GM04503 (cell line): ENCODE measurements at regions not wholly inside any gene's neighbourhood (a gene's known extent, or its start where the extent isn't known, plus 50 kb on each side); places are given as distances from the start of the nearest gene placed in this dataset.
"Not testable (repeated sequence)": the region's sequence is repeated elsewhere in the genome, so short reads cannot be mapped to it uniquely, and the experiment has no call there.

ENCODE experiments used
- DNase-seq: peaks from one replicate; pipeline ENCODE4 v3.0.0-alpha.2; 2012; ENCODE audit warnings: low read depth

GRCh38 chr6:68575765-68576439 is 59.2 kb upstream of the ADGRB3 start:
- no peak for DNase-seq

- DNase-seq = no peak
Observed at GRCh38 chr6:68572975-68573374, 62.1 kb upstream of the ADGRB3 start.

DNA sequence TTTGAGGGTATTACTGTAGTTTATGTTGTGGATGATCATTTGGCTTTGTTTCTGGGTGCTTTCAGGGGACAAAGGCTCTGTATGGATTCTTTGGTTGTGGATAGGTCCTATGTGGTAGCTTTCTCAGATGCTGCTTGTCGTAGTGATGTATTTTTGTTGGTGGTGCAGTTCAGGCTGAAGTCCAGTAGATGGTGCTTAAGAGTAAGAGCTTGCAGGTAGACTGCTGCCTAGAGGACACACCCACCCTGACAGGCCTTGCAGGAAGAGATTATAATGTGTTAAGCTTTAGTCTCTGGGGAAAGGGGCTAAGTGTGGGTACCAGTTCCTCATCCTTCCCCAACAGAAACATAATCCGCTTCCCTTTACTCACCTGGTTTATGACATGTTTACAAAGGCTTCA is 62.6 kb upstream of the ADGRB3 start:
- no peak for DNase-seq

DNA sequence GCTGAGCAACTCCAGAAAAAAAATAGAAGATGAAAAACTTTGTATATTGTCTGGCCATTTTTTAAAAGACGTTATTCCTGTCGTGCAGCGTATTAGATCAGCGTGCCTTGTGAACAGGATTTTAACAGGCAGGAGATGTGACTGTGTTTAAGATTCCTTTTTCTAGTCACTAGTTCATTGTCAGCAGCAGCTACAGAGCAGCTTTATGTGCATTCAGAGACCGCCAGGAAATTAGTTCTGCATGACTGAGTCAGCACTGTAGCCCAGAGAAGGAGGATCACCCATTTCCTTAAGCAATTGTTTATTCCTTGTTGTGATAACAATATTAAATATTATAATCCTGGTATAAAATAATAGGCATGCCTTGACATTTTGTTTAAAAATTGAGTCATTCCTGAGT is 75.4 kb upstream of the ADGRB3 start:
- DNase-seq = no peak

DNA sequence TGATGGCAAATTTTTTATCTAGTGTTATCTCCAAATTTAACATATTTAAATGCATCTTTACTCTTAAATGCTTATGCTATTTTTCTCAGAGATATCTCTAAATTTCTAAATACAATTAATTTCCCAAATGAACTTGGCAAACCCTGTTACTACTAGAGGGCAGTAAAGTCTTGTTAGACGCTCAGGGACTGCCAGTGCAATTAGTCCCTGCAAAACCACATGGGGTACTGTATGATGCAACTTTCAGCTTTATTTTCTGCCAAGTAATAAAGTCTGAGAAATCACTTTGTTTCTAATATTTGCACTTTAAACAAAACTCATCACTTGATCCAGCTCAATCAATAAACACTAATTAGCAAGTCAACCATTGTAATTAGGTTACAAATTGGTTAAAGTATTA is 76.0 kb upstream of the ADGRB3 start:
- DNase-seq = no peak

GRCh38 chr6:68546620-68547019 is 88.5 kb upstream of the ADGRB3 start:
- no peak for DNase-seq

DNA sequence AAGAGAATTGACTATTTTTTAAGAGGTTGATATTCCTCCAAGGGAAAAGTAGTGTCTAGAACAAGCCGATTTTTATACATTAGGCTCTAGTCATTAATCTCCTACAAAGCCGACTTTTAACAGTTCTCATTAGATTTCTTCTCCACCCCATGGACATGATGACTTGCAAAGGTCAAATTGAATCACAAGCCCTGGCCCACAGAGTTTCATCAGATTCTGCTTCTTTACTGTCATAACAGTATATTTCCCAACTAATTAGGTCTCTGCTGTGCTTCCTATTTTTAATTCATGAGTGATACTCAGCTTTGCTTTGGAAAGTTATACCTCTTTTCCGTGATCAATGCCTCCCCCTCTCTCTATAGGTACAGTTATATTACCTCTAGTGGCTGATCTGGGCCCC is 90.6 kb upstream of the ADGRB3 start:
- DNase-seq = no peak

GRCh38 chr6:68533339-68533795 is 101.7 kb upstream of the ADGRB3 start:
- no peak for DNase-seq

DNA sequence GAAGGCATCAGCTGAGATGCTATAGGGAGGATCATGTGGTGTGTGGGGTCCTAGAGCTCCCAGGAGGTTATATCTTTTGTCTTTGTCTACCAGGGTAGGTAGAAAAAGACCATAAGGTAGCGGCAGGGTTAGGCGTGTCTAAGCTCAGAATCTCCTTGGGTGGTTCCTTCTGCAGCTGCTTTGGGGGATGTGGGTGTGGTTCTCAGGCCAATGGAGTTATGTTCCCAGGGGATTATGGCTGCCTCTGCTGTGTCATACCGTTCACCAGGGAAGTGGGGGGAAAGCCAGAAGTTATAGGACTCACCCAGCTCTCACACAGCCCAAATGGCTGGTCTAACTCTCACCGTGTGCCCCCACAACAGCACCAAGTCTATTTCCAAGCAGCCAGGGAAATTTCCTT is 107.4 kb upstream of the ADGRB3 start:
- DNase-seq = no peak

DNA sequence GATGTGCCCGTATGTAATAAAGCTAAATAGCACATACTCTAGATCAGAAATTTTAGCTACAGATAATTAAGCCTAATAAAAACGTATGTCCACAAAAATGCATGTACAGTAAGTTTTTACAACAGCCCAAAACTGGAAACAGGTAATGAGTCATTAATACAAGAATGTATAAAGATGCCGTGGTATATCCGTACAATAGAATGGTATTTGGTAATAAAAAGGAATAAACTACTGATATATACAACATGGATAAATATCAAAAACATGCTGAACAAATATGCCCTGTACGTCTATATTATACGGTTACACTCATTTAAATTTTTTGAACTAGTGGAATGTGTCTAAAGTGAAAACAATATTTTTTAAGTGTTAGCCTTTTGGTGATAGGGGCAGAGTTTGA is 128.2 kb upstream of the ADGRB3 start:
- no peak for DNase-seq

DNA sequence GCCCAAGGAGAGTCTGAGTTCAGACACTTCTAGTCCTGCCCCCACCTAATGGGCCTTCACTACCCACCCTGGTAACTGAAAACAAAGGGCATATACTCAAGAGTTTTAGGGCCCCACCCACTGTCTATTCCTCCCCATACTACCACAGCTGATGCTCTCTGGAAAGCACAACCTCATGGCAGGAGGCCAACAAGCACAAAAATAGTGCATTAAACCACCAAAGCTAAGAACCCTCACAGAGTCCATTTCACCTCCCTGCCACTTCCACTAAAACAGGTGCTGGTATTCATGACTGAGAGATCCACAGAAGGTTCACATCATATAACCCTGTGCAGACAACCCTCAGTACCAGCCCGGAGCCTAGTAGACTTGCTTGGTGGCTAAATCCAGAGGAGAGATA is 132.1 kb upstream of the ADGRB3 start:
- DNase-seq = no peak

GRCh38 chr6:68497927-68498326 is 137.2 kb upstream of the ADGRB3 start:
- DNase-seq = no peak

GRCh38 chr6:68494880-68495279 is 140.2 kb upstream of the ADGRB3 start:
- not testable (repeated sequence) for DNase-seq

DNA sequence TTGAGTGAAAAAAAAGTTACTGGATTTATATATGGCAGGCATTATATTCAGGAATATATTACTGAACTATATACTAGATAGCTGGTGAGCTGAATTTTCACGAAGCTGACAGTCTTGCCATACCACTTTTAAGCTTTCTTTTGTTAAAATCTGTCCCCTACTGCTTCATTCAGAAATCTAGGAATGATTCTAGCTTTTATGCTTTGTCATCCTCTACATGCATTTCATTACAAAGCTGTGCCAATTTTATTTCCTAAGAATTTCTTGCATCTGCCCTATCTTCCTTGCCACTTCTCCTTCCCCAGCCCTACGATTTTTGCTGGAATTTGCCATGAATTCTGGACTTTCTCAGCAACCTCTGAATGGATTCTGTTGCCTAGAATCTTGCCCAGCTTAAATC is 158.5 kb upstream of the ADGRB3 start:
- DNase-seq = no peak

DNA sequence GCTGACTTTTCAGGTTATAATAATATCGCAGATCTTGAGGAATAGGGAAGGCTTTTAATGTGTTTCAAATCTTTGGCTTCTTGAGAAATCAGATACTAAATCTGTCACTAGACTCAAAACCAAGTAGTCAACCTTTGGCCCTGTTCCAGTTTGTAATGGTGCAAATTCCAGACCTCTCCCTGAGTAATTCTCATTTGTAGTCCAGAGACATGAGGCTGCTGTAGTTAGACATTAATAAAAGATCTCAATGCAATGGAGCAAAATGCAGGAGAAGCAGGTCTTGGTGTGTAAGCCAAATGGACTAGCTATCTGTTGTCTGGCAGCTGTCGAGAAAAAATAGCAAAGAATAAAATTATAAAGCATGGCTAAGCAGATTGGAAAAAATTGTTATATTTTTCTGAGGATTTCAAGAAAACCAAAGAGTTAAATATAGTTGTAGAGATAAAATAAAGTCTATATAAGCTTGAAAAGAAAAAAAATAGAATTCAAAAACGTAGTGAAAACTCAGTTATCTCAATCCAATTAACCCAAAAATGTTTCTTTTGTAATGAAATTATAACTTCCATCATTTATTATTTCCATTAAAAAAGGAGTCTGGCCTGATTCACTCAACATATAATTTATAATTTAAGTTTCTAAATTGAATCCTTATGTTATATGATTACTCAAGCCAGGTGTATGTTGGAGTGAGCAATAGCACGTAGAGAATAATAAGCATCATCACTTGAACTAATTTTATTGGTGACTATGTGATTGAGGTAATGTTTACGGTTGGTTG is 161.5 kb upstream of the ADGRB3 start:
- no peak for DNase-seq

DNA sequence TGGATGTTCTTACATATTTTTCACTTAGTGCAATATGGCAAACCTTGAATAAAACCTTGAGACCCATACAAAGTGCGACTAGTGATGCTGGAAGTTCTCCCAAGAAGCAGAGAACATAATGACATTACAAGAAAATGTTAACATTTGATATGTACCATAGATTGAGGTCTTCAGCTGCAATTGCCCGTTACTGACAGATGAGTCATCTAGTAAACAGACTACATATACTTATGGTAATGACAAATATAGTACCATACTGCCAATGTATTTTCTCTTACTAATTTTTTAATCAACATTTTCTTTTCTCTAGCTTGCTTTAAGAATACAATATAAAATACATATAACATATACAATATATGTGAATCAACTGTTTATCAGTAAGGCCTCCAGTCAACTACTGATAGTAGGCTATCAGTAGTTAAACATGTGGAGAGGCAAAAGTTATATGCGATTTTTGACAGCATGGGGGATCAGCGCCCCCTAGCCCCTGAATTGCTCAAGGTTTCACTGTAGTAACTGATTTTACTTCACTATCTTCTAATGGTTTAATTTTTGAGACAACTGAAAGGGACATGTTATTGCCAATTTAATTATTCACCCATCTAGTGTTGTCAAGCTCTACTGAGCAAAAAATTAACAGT is 166.7 kb upstream of the ADGRB3 start:
- DNase-seq = no peak

GRCh38 chr6:68458447-68458846 is 176.6 kb upstream of the ADGRB3 start:
- no peak for DNase-seq

GRCh38 chr6:68447112-68447511 is 188.0 kb upstream of the ADGRB3 start:
- DNase-seq = no peak

GRCh38 chr6:68445926-68446325 is 189.2 kb upstream of the ADGRB3 start:
- no peak for DNase-seq

DNA sequence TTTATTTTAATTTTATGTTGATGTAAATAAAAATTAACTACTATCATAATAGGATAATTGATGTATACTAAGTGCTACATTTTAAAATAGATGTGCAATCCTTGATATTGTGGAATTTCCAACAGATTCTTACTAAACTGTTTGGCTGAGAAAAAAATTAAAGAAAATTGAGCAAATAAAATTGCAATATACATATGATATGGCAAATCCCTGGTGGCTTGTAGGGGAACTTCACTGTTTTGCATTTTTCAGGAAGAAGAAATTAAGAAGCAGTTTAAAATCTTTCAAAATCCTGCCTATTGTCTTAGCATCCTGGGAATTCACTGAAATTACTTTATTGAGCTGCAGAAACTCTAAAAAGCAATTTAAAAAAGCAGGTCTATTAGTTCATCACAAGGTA is 191.4 kb upstream of the ADGRB3 start:
- DNase-seq = no peak

DNA sequence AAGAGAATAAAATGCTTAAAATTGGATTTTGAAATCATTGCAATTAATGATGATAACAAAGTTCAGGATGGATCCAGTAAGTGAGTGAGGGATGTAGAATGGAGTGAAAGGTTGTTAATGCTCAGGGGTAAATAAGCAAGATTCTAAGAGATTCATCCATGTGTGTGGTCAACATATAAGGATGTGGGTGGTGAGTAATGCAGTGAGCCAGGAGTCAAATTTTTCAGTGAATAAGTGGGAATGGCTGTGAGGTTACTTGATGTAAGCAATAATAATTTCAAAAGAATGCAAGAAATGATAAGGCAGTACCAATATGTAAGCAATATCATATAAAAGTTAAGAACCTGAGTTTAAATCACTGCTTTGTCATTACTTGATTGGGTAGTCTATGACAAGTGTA is 207.5 kb upstream of the ADGRB3 start:
- no peak for DNase-seq

- DNase-seq = no peak
Observed at GRCh38 chr6:68410021-68410420, 225.1 kb upstream of the ADGRB3 start.

DNA sequence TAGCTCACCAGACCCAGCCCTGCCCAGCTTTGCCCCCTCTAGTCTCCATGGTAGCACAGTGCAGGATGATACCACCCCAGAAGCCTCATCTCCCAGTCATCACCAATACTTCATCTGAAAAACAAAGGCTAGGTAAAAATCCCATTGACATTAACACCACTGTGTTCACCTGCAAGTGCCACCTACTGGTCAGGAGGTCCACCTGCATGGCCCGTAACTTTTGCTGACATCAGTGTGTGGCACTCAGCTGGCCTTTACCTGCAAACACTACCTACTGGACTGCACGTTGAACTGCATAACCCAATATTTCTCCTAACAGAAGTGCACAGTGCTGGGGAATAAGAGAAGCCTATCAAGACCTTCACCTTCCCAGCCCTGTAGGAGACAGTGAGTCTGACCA is 234.7 kb upstream of the ADGRB3 start:
- DNase-seq = no peak
